PC-9 (cell line): ENCODE measurements at regions not wholly inside any gene's neighbourhood (a gene's known extent, or its start where the extent isn't known, plus 50 kb on each side); places are given as distances from the start of the nearest gene placed in this dataset.

Source experiments
- BruUV-seq: library from RNA; stranded (reverse); fragments of 400-500 nt; replicated peaks from 2 replicates; lab custom pipeline; 2021; lab: Mats Ljungman, UMichigan
- CTCF ChIA-PET: fragments of 300-600 bp; sonication (Branson Sonifier 250); formaldehyde crosslinking; loops from one replicate; lab custom pipeline; 2022; ENCODE audit warnings: antibody characterized with exemption; lab: Charles Lee
- POLR2A ChIA-PET: fragments of 300-600 bp; sonication (Branson Sonifier 250); formaldehyde crosslinking; loops from one replicate; lab custom pipeline; 2022; ENCODE audit warnings: antibody characterized with exemption; ENCODE audit not compliant: unreplicated experiment; lab: Charles Lee
- DNase-seq, 2 experiments: peaks; one replicate each; pipeline versions ENCODE4 v3.0.0 to v3.0.0-alpha.2; 2015 to 2022; ENCODE audit warnings: mixed read lengths in 1 of 2
- H2AFZ ChIP-seq: fragments of 200-600 bp; sonication (generic); 2 replicates; pipeline ENCODE4 v1.8.1; 2017; ENCODE audit warnings: antibody characterized with exemption
- H3F3A ChIP-seq: fragments of 200-600 bp; sonication (generic); 2 replicates; pipeline ENCODE4 v1.8.1; 2017; ENCODE audit warnings: antibody characterized with exemption, mild to moderate bottlenecking, low read depth; ENCODE audit not compliant: insufficient read depth
- H3K27ac ChIP-seq: fragments of 200-600 bp; sonication (generic); 2 replicates; pipeline ENCODE4 v1.6.1; 2016; ENCODE audit warnings: mixed run types
- H3K27me3 ChIP-seq: fragments of 200-600 bp; sonication (generic); 2 replicates; pipeline ENCODE4 v1.6.1; 2016; ENCODE audit warnings: low read depth, mixed run types; ENCODE audit not compliant: insufficient read depth
- H3K36me3 ChIP-seq: fragments of 200-600 bp; sonication (generic); 2 replicates; pipeline ENCODE4 v1.6.1; 2016; ENCODE audit warnings: low read depth, mixed run types
- H3K4me1 ChIP-seq: fragments of 200-600 bp; sonication (generic); replicated peaks from 2 replicates; pipeline ENCODE4 v1.6.1; 2016; ENCODE audit warnings: mixed run types; ENCODE audit not compliant: insufficient read depth
- H3K4me2 ChIP-seq: fragments of 200-600 bp; sonication (generic); 2 replicates; pipeline ENCODE4 v1.6.1; 2017; ENCODE audit warnings: mixed run types
- H3K4me3 ChIP-seq: fragments of 200-600 bp; sonication (generic); 2 replicates; pipeline ENCODE4 v1.6.1; 2016; ENCODE audit warnings: mixed run types
- H3K79me2 ChIP-seq: fragments of 200-600 bp; sonication (generic); 2 replicates; pipeline ENCODE4 v1.6.1; 2017; ENCODE audit warnings: low read depth, mixed run types
- H3K9me2 ChIP-seq: fragments of 200-600 bp; sonication (generic); 2 replicates; pipeline ENCODE4 v1.8.1; 2017; ENCODE audit warnings: mild to moderate bottlenecking; ENCODE audit not compliant: insufficient read depth
- H3K9me3 ChIP-seq: fragments of 200-600 bp; sonication (generic); 2 replicates; pipeline ENCODE4 v1.8.1; 2016; ENCODE audit warnings: low read depth; ENCODE audit not compliant: insufficient read depth
- H4K20me1 ChIP-seq: fragments of 200-600 bp; sonication (generic); 2 replicates; pipeline ENCODE4 v1.8.1; 2017; ENCODE audit not compliant: insufficient read depth
- EZH2 ChIP-seq: fragments of 200-600 bp; sonication (generic); IDR thresholded peaks from 2 replicates; pipeline ENCODE4 v1.8.0; 2017; ENCODE audit warnings: antibody characterized with exemption, low read depth
- intact Hi-C: fragments of 100-400 bp; cut with micrococcal nuclease; formaldehyde crosslinking; loops from one replicate; pipeline ENCODE4 v1.10.0; 2022; ENCODE audit not compliant: unreplicated experiment
- TF ChIP-seq, protein P1 (sequence below): fragments of 200-600 bp; sonication (generic); conservative IDR thresholded peaks from 2 replicates; pipeline ENCODE4 v1.6.1; 2017; ENCODE audit warnings: mixed run types, antibody characterized with exemption, mild to moderate bottlenecking, moderate library complexity

DNA sequence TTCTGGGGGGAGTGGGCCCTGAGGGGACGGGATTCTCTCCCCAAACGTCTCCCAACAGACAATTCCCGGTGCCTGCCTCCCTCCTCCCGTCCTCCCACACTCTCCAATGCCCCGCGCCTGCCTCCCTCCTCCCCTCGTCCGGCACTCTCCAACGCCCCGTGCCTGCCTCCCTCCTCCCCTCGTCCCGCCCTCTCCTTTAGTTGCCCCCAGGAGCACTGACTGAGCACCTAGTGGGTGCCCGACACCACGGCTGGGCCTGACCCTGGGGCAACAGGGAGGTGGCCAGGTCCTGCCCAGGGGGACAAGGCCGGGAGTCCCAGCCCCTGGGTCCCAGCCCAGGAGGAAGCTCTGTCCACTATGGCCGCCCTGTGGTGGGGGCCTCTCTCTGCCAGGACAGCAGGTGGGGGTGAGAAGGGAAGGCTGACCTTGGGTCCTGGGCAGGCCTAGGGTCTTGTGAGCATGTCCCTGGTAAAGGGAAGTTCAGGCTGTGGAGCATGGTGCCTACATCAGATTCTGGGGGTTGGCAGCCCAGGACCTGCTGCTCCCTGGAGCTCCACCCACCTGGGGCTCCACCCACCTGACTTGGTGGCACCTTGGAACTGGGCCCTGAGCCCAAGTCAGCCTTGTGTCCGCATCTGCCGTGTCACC, 942.3 kb downstream of the BRD1 start:
- ChIA-PET CTCF (no interaction called here), POLR2A (no interaction called here)
- intact Hi-C loops, result no loop called here
- no peak overlapping the region for H3K4me3 ChIP-seq
- no peaks in the 10 kb centered on the region for H3K79me2 ChIP-seq
- H3K9me2 ChIP-seq, result no peaks in the 10 kb centered on the region
- H4K20me1 ChIP-seq, result peaks cover 5% of the 10 kb centered on the region; the same call in 1 of the 2 replicates
- H3K27ac ChIP-seq, result no peak overlapping the region
- 0 out of 2 replicates have a peak, but pooled peaks cover 4% of the 10 kb centered on the region for H3F3A ChIP-seq
- H2AFZ ChIP-seq, result no peak overlapping the region
- no peak for DNase-seq
- no peaks in the 10 kb centered on the region for H3K4me1 ChIP-seq
- H3K9me3 ChIP-seq, result no peaks in the 10 kb centered on the region; the same call in 1 of the 2 replicates
- H3K4me2 ChIP-seq, result no peak overlapping the region
- no TSS peak for BruUV-seq
- H3K27me3 ChIP-seq, result peaks cover 83% of the 10 kb centered on the region
- H3K36me3 ChIP-seq, result no peaks in the 10 kb centered on the region
- TF ChIP-seq EZH2, result no peak
- TF ChIP-seq, protein P1, sequence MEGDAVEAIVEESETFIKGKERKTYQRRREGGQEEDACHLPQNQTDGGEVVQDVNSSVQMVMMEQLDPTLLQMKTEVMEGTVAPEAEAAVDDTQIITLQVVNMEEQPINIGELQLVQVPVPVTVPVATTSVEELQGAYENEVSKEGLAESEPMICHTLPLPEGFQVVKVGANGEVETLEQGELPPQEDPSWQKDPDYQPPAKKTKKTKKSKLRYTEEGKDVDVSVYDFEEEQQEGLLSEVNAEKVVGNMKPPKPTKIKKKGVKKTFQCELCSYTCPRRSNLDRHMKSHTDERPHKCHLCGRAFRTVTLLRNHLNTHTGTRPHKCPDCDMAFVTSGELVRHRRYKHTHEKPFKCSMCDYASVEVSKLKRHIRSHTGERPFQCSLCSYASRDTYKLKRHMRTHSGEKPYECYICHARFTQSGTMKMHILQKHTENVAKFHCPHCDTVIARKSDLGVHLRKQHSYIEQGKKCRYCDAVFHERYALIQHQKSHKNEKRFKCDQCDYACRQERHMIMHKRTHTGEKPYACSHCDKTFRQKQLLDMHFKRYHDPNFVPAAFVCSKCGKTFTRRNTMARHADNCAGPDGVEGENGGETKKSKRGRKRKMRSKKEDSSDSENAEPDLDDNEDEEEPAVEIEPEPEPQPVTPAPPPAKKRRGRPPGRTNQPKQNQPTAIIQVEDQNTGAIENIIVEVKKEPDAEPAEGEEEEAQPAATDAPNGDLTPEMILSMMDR, result no peak

GRCh38 chr22:48884786-48885185, 942.9 kb downstream of the BRD1 start:
- intact Hi-C loops, result no loop called here

DNA sequence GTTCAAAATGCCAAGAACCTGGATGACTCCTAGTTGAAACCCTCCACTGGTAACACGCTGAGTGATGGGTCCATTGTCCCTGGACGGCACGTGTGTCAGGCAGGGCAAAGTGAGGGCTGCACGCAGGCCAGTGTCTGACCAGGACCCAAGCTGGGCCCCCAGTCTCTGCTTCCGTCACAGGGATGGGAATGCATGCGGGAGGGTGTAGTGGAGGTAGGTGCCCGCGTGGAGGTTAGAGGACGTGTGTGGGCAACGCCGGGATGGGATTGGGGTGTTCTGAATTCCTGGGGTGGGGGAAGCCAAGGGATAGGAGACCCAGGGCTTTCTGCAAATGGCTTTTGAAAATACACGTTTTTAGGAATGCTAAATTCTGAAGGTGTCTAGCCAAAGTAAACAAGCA, 943.3 kb downstream of the BRD1 start:
- Histone ChIP-seq H3K79me2 (no peaks in the 10 kb centered on the region), H3K9me3 (no peaks in the 10 kb centered on the region; the same call in 1 of the 2 replicates), H3K9me2 (no peaks in the 10 kb centered on the region), H4K20me1 (peaks cover 2% of the 10 kb centered on the region; the same call in 1 of the 2 replicates), H3F3A (0 out of 2 replicates have a peak, but pooled peaks cover 4% of the 10 kb centered on the region), H3K4me1 (no peaks in the 10 kb centered on the region), H3K27ac (no peak overlapping the region), H3K4me3 (no peak overlapping the region), H3K27me3 (peaks cover 72% of the 10 kb centered on the region), H2AFZ (no peak overlapping the region), H3K36me3 (no peaks in the 10 kb centered on the region), H3K4me2 (no peak overlapping the region)
- intact Hi-C loops, result no loop called here
- TF ChIP-seq EZH2, result no peak
- TF ChIP-seq, protein P1, result no peak
- no TSS peak for BruUV-seq
- DNase-seq, result no peak
- ChIA-PET POLR2A (no interaction called here), CTCF (no interaction called here)

More at GRCh38 chr22:48884786-48885185, 942.9 kb downstream of the BRD1 start:
- DNase-seq, result no peak
- 0 out of 2 replicates have a peak, but pooled peaks cover 4% of the 10 kb centered on the region for H3F3A ChIP-seq
- TF ChIP-seq, protein P1, result no peak
- no peak for TF ChIP-seq EZH2
- H3K27me3 ChIP-seq, result peaks cover 77% of the 10 kb centered on the region
- no peaks in the 10 kb centered on the region; the same call in 1 of the 2 replicates for H3K9me3 ChIP-seq
- POLR2A ChIA-PET, result no interaction called here
- H3K27ac ChIP-seq, result no peak overlapping the region
- no peaks in the 10 kb centered on the region for H3K79me2 ChIP-seq
- no peaks in the 10 kb centered on the region for H3K4me1 ChIP-seq
- CTCF ChIA-PET, result no interaction called here
- H3K4me3 ChIP-seq, result no peak overlapping the region
- peaks cover 5% of the 10 kb centered on the region; the same call in 1 of the 2 replicates for H4K20me1 ChIP-seq
- H3K36me3 ChIP-seq, result no peaks in the 10 kb centered on the region
- H3K9me2 ChIP-seq, result no peaks in the 10 kb centered on the region
- no TSS peak for BruUV-seq
- H2AFZ ChIP-seq, result no peak overlapping the region
- no peak overlapping the region for H3K4me2 ChIP-seq
